ENCODE measurements at regions not wholly inside any gene's neighbourhood (a gene's known extent, or its start where the extent isn't known, plus 50 kb on each side); places are given as distances from the start of the nearest gene placed in this dataset.

GRCh38 chr15:53346583-53346982, 412.9 kb downstream of the WDR72 start:
- Histone ChIP-seq H4K20me1 (ENCODE audit: insufficient read depth) (no peaks in the 10 kb centered on the region), H3K27me3 (ENCODE audit: insufficient read depth, low read length) (peaks cover 3% of the 10 kb centered on the region; the same call in 1 of the 2 replicates), H2AFZ (ENCODE audit: low read depth, low read length, poor library complexity, severe bottlenecking) (no peak overlapping the region), H3K4me1 (ENCODE audit: control insufficient read depth in 1 of 2, insufficient read depth in 2 of 2, low read length in 2 of 2) (no peaks in the 10 kb centered on the region), H3K9me2 (ENCODE audit: insufficient read depth) (no peaks in the 10 kb centered on the region), H3K27ac (ENCODE audit: low read depth, low read length) (no peak overlapping the region), H3K4me3 (replicated peaks in 1 of 2; ENCODE audit: low read depth in 1 of 2, low read length in 2 of 2) (no peak overlapping the region), H3K9ac (ENCODE audit: low read length) (no peak overlapping the region), H3K4me2 (ENCODE audit: low read length) (no peak overlapping the region), H3K36me3 (ENCODE audit: control insufficient read depth in 1 of 2, insufficient read depth in 2 of 2, low read length in 2 of 2) (no peaks in the 10 kb centered on the region), H3K9me3 (ENCODE audit: control insufficient read depth in 1 of 2, insufficient read depth in 1 of 2, low read depth in 1 of 2, low read length in 2 of 2) (no peaks in the 10 kb centered on the region; a peak in 1 of 4 replicates), H3K79me2 (ENCODE audit: insufficient read depth, low read length) (no peaks in the 10 kb centered on the region)
- no peak for ATAC-seq
- ChIA-PET POLR2A (no interaction called here), RAD21 (ENCODE audit: low non-redundant PET in 1 of 2, low total read pairs in 2 of 2, uncharacterized antibody in 2 of 2, unreplicated experiment in 2 of 2) (no interaction called here), CTCF (no interaction called here)
- no TSS peak for BruUV-seq (replicated peaks)
- intact Hi-C loops (cut with micrococcal nuclease) = no loop called here
- TF ChIP-seq CTCF (IDR thresholded peaks at IDR 0.05 in 2 of 3, conservative IDR thresholded peaks at IDR 0.05 in 1 of 3; ENCODE audit: borderline replicate concordance in 1 of 3, insufficient read depth in 1 of 3, low read depth in 2 of 3, low read length in 2 of 3) = no peak
- TF ChIP-seq ZFX (IDR thresholded peaks at IDR 0.05) = no peak
- no peak for TF ChIP-seq SP1 (IDR thresholded peaks at IDR 0.05; ENCODE audit: low read depth)
- no peak for TF ChIP-seq YY1 (IDR thresholded peaks at IDR 0.05; ENCODE audit: extremely low read depth, insufficient replicate concordance, low read depth, low read length)
- no peak for TF ChIP-seq ZNF274 (IDR thresholded peaks at IDR 0.05; ENCODE audit: low read depth, low read length)
- no peak for TF ChIP-seq EGR1 (IDR thresholded peaks at IDR 0.05; ENCODE audit: low read depth)
- TF ChIP-seq SIN3A (IDR thresholded peaks at IDR 0.05; ENCODE audit: low read depth) = no peak
- no peak for TF ChIP-seq RAD21 (IDR thresholded peaks at IDR 0.05; ENCODE audit: low read depth)
- TF ChIP-seq SRF (IDR thresholded peaks at IDR 0.05; ENCODE audit: low read depth) = no peak
- no peak for TF ChIP-seq EZH2phosphoT487 (IDR thresholded peaks at IDR 0.05; ENCODE audit: borderline replicate concordance)
- no peak for TF ChIP-seq ATF3 (IDR thresholded peaks at IDR 0.05)
- no peak for TF ChIP-seq CBX3 (IDR thresholded peaks at IDR 0.05; ENCODE audit: low read depth)
- no peak for TF ChIP-seq EZH2 (IDR thresholded peaks at IDR 0.05)
- TF ChIP-seq ELF1 (IDR thresholded peaks at IDR 0.05; ENCODE audit: borderline replicate concordance, low read depth) = no peak
- no peak for TF ChIP-seq REST (IDR thresholded peaks at IDR 0.05; ENCODE audit: low read depth)
- TF ChIP-seq POLR2A (IDR thresholded peaks at IDR 0.05; ENCODE audit: borderline replicate concordance, extremely low read depth, insufficient read depth, insufficient read length) = no peak
- TF ChIP-seq CEBPB (IDR thresholded peaks at IDR 0.05; ENCODE audit: low read depth) = no peak
- TF ChIP-seq ZBTB33 (IDR thresholded peaks at IDR 0.05; ENCODE audit: extremely low read depth, insufficient replicate concordance, low read length) = no peak
- no peak for DNase-seq (ENCODE audit: low read depth, low spot score)
